H1 (cell line): ENCODE measurements at regions not wholly inside any gene's neighbourhood (a gene's known extent, or its start where the extent isn't known, plus 50 kb on each side); places are given as distances from the start of the nearest gene placed in this dataset.

Source experiments
- CTCF ChIA-PET: fragments of 300-600 bp; sonication (Branson Sonifier 250); formaldehyde crosslinking; loops from one replicate; lab custom pipeline; 2021; ENCODE audit not compliant: partially characterized antibody; lab: Charles Lee
- POLR2A ChIA-PET: fragments of 300-600 bp; sonication (Branson Sonifier 250); formaldehyde crosslinking; loops from one replicate; lab custom pipeline; 2021; ENCODE audit warnings: inconsistent platforms; ENCODE audit not compliant: partially characterized antibody; lab: Charles Lee
- DNase-seq, 2 experiments: peaks; one replicate each; pipeline versions ENCODE4 v3.0.0 to v3.0.0-alpha.2; 2010 to 2022; ENCODE audit warnings: low spot score in 2 of 2, low read depth in 1 of 2, mixed read lengths in 1 of 2
- FAIRE-seq: peaks from 2 replicates; lab custom pipeline; 2011; peaks lifted over from hg19 to GRCh38; lab: Jason Lieb, UNC
- H2AFZ ChIP-seq: 2 replicates; pipeline ENCODE4 v1.8.1; 2012; ENCODE audit warnings: low read length, inconsistent platforms
- H2AK5ac ChIP-seq: 2 replicates; pipeline ENCODE4 v1.6.1; 2013; ENCODE audit warnings: low read depth, low read length
- H2BK120ac ChIP-seq: replicated peaks from 2 replicates; pipeline ENCODE3; 2013; ENCODE audit warnings: low read depth, low read length, inconsistent platforms
- H2BK12ac ChIP-seq: 2 replicates; pipeline ENCODE4 v1.6.1; 2013; ENCODE audit warnings: low read depth, low read length
- H2BK15ac ChIP-seq: 2 replicates; pipeline ENCODE4 v1.6.1; 2013; ENCODE audit warnings: low read length
- H2BK20ac ChIP-seq: 2 replicates; pipeline ENCODE4 v1.6.1; 2013; ENCODE audit warnings: low read length
- H2BK5ac ChIP-seq: 2 replicates; pipeline ENCODE4 v1.6.1; 2013; ENCODE audit warnings: low read depth, low read length
- H3K14ac ChIP-seq: 2 replicates; pipeline ENCODE4 v1.6.1; 2013; ENCODE audit warnings: inconsistent platforms; ENCODE audit not compliant: insufficient read length
- H3K18ac ChIP-seq: 2 replicates; pipeline ENCODE4 v1.6.1; 2013; ENCODE audit warnings: low read length; ENCODE audit errors: extremely low read depth
- H3K23ac ChIP-seq: 2 replicates; pipeline ENCODE4 v1.6.1; 2013; ENCODE audit warnings: inconsistent platforms; ENCODE audit not compliant: insufficient read length
- H3K23me2 ChIP-seq: 2 replicates; pipeline ENCODE4 v1.6.1; 2013; ENCODE audit warnings: low read depth, low read length
- H3K27ac ChIP-seq: 2 replicates; pipeline ENCODE4 v1.6.1; 2011; ENCODE audit warnings: low read depth, low read length, inconsistent platforms
- H3K27me3 ChIP-seq, 4 experiments: replicated peaks in 1 of 4; 1 replicate in 1 of 4; 2 replicates in 3 of 4; pipeline versions ENCODE4 v1.6.1 to v1.8.1; 2011 to 2013; ENCODE audit warnings: low read length in 3 of 4, mild to moderate bottlenecking in 3 of 4, inconsistent platforms in 2 of 4, mixed read lengths in 2 of 4, moderate library complexity in 1 of 4; ENCODE audit not compliant: control insufficient read depth in 3 of 4, insufficient read depth in 3 of 4; ENCODE audit errors: extremely low read depth in 1 of 4
- H3K36me3 ChIP-seq, 4 experiments: 2 replicates each; pipeline versions ENCODE4 v1.6.1 to v1.8.1; 2011 to 2013; ENCODE audit warnings: mild to moderate bottlenecking in 4 of 4, low read length in 3 of 4, moderate library complexity in 2 of 4, control low read depth in 1 of 4, inconsistent platforms in 1 of 4; ENCODE audit not compliant: insufficient read depth in 4 of 4, control insufficient read depth in 2 of 4
- H3K4ac ChIP-seq: replicated peaks from 2 replicates; pipeline ENCODE3; 2013; ENCODE audit warnings: low read length, low read depth, mixed read lengths, inconsistent platforms; ENCODE audit not compliant: insufficient read length
- H3K4me1 ChIP-seq, 4 experiments: replicated peaks in 1 of 4; 1 replicate in 1 of 4; 2 replicates in 3 of 4; pipeline versions ENCODE4 v1.6.1 to v1.8.1; 2011 to 2013; ENCODE audit warnings: low read length in 3 of 4, inconsistent platforms in 2 of 4, mixed read lengths in 1 of 4; ENCODE audit not compliant: insufficient read depth in 4 of 4, control insufficient read depth in 3 of 4
- H3K4me2 ChIP-seq, 2 experiments: 2 replicates each; pipeline versions ENCODE4 v1.6.1 to v1.8.1; 2011 to 2013; ENCODE audit warnings: low read depth in 2 of 2, low read length in 2 of 2, control low read depth in 1 of 2, inconsistent platforms in 1 of 2, mild to moderate bottlenecking in 1 of 2; ENCODE audit not compliant: insufficient read depth in 1 of 2
- H3K4me3 ChIP-seq, 4 experiments: fragments of 200-600, 300-600 bp in 1 of 4; sonication (generic), shearing (Covaris generic), sonication (Bioruptor Twin) in 1 of 4; 2 replicates each; pipeline versions ENCODE4 v1.5.1 to v1.8.1; 2011 to 2016; ENCODE audit warnings: low read length in 4 of 4, low read depth in 3 of 4, control low read depth in 2 of 4, inconsistent platforms in 2 of 4, mild to moderate bottlenecking in 2 of 4, mixed read lengths in 1 of 4, moderate library complexity in 1 of 4; ENCODE audit not compliant: insufficient read depth in 2 of 4; ENCODE audit errors: extremely low read depth in 1 of 4
- H3K56ac ChIP-seq: replicated peaks from 2 replicates; pipeline ENCODE3; 2013; ENCODE audit warnings: low read depth, mild to moderate bottlenecking, mixed read lengths, low read length, inconsistent platforms; ENCODE audit not compliant: insufficient read length
- H3K79me1 ChIP-seq: 2 replicates; pipeline ENCODE4 v1.6.1; 2013; ENCODE audit warnings: low read depth, low read length, control low read depth
- H3K79me2 ChIP-seq, 2 experiments: 2 replicates each; pipeline versions ENCODE4 v1.6.1 to v1.8.1; 2012 to 2013; ENCODE audit warnings: low read length in 2 of 2, mild to moderate bottlenecking in 2 of 2, inconsistent platforms in 1 of 2; ENCODE audit not compliant: insufficient read depth in 2 of 2, control insufficient read depth in 1 of 2
- H3K9ac ChIP-seq, 4 experiments: replicated peaks in 1 of 4; 1 replicate in 1 of 4; 2 replicates in 3 of 4; pipeline versions ENCODE4 v1.6.1 to v1.8.1; 2011 to 2013; ENCODE audit warnings: low read depth in 3 of 4, low read length in 3 of 4, control low read depth in 2 of 4, mild to moderate bottlenecking in 2 of 4, moderate library complexity in 2 of 4, inconsistent platforms in 1 of 4; ENCODE audit errors: extremely low read depth in 1 of 4
- H3K9me3 ChIP-seq, 2 experiments: 2 replicates each; pipeline versions ENCODE4 v1.6.1 to v1.8.1; 2012 to 2013; ENCODE audit warnings: mild to moderate bottlenecking in 2 of 2, moderate library complexity in 2 of 2, control low read depth in 1 of 2, inconsistent platforms in 1 of 2, low read depth in 1 of 2, low read length in 1 of 2, mixed read lengths in 1 of 2; ENCODE audit not compliant: insufficient read depth in 2 of 2
- H4K20me1 ChIP-seq, 2 experiments: replicated peaks in 1 of 2; 2 replicates each; pipeline versions ENCODE3 to v1.8.1; 2011 to 2013; ENCODE audit warnings: inconsistent platforms in 2 of 2, low read length in 2 of 2, mild to moderate bottlenecking in 1 of 2; ENCODE audit not compliant: insufficient read depth in 2 of 2, control insufficient read depth in 1 of 2
- H4K5ac ChIP-seq: 2 replicates; pipeline ENCODE4 v1.6.1; 2013; ENCODE audit warnings: low read length, low read depth, mixed read lengths, inconsistent platforms; ENCODE audit not compliant: insufficient read length
- H4K8ac ChIP-seq: 2 replicates; pipeline ENCODE4 v1.8.0; 2013; ENCODE audit warnings: mild to moderate bottlenecking, moderate library complexity, low read length, inconsistent platforms; ENCODE audit not compliant: insufficient read depth; ENCODE audit errors: extremely low read depth
- H4K91ac ChIP-seq: replicated peaks from 2 replicates; pipeline ENCODE3; 2013; ENCODE audit warnings: low read length, mixed read lengths, inconsistent platforms; ENCODE audit not compliant: insufficient read length
- BACH1 ChIP-seq: IDR thresholded peaks from 2 replicates; pipeline ENCODE4 v1.6.1; 2012; ENCODE audit warnings: low read length, improper control_type of control experiment
- CBX5 ChIP-seq: fragments of 300-800, 300-1000 bp; sonication (generic); IDR thresholded peaks from 2 replicates; pipeline ENCODE4 v1.7.1; 2016; ENCODE audit warnings: antibody characterized with exemption, low read length, low read depth
- EP300 ChIP-seq, 2 experiments: IDR thresholded peaks; 1 replicate in 1 of 2; 2 replicates in 1 of 2; pipeline ENCODE4 v1.6.1; 2011 to 2012; ENCODE audit warnings: low read depth in 2 of 2, low read length in 2 of 2, mild to moderate bottlenecking in 2 of 2, borderline replicate concordance in 1 of 2, inconsistent platforms in 1 of 2, moderate library complexity in 1 of 2
- NANOG ChIP-seq: IDR thresholded peaks from 2 replicates; pipeline ENCODE4 v1.6.1; 2011; ENCODE audit warnings: low read length, low read depth, mild to moderate bottlenecking, inconsistent platforms; ENCODE audit not compliant: insufficient read depth, poor library complexity, severe bottlenecking
- POLR2AphosphoS5 ChIP-seq: IDR thresholded peaks from 2 replicates; pipeline ENCODE4 v1.6.1; 2011; ENCODE audit warnings: low read depth, low read length
- POU5F1 ChIP-seq: IDR thresholded peaks from 2 replicates; pipeline ENCODE4 v1.6.1; 2011; ENCODE audit warnings: low read depth, mild to moderate bottlenecking, low read length, moderate library complexity
- SIN3A ChIP-seq, 2 experiments: IDR thresholded peaks in 1 of 2; conservative IDR thresholded peaks in 1 of 2; 2 replicates each; pipeline ENCODE4 v1.6.1; 2011 to 2012; ENCODE audit warnings: low read length in 2 of 2, improper control_type of control experiment in 1 of 2, low read depth in 1 of 2, mild to moderate bottlenecking in 1 of 2
- WGBS, 2 experiments: shearing (Covaris generic) in 1 of 2; methylation state at CpG; one replicate each; pipeline versions ENCODE4 v1.1.6 to v1.1.7; 2013 to 2015; ENCODE audit warnings: low lambda C conversion rate in 2 of 2, mixed read lengths in 2 of 2, inconsistent platforms in 1 of 2, low coverage in 1 of 2, missing lambda C conversion rate in 1 of 2; ENCODE audit not compliant: insufficient replicate concordance in 2 of 2, insufficient coverage in 1 of 2, insufficient read length in 1 of 2; ENCODE audit errors: extremely low coverage in 1 of 2, missing lambda C conversion rate in 1 of 2; 5-methylcytosine and 5-hydroxymethylcytosine counted together

DNA sequence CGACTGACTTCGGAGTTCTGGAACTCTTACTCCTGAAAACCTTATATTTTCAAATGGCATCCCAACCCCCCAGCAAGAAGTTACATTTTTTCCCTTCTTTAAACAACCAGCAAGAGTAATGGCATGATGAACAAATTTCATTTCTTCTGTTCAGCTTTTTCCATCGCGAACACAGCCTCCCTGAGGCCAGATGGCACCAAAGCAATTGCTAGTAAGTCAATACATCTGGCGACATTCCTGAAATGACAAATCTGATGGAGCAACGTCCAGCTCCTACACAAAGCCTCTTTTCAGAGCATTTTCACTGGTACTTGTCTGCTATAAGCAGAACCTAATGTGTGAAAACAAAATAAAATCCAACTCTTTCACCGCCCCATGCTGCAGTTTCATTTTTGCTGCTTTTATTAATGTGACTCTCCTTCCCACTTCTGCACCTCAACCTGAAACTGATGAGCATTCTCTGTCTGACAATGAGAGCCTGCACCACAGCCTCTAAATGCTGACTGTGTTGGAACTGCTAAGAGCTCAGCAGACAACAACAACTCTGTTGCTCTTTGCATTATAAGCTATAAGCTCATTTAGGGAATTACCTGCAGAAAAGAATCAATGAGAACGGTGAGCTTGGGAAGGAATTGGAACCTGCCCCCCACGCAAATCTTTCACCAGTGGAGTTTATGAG, 229.8 kb downstream of the FGFR2 start:
- no peak overlapping the region for H4K5ac ChIP-seq
- H3K79me2 ChIP-seq, result no peaks in the 10 kb centered on the region
- CTCF ChIA-PET, result interaction anchor here (1.0 to 2.1 kb wide), 2 partner anchors 12 to 14 kb away, joined by 3 to 5 read pairs; no protein-coding TSS in a partner anchor
- no peak overlapping the region for H2AFZ ChIP-seq
- H3K79me1 ChIP-seq, result no peaks in the 10 kb centered on the region
- no peak overlapping the region for H2BK20ac ChIP-seq
- H2BK120ac ChIP-seq, result no peak overlapping the region
- no peaks in the 10 kb centered on the region for H3K27me3 ChIP-seq
- TF ChIP-seq NANOG (no peak), BACH1 (no peak), SIN3A (conservative IDR thresholded peaks at IDR 0.05 in 1 of 2, IDR thresholded peaks at IDR 0.05 in 1 of 2; ENCODE audit: low read depth in 1 of 2, low read length in 2 of 2) (no peak), CBX5 (no peak), POLR2AphosphoS5 (no peak), EP300 (IDR thresholded peaks at IDR 0.05; ENCODE audit: borderline replicate concordance in 1 of 2, low read depth in 2 of 2, low read length in 2 of 2) (no peak), POU5F1 (no peak)
- POLR2A ChIA-PET, result no interaction called here
- no peak overlapping the region for H3K23ac ChIP-seq
- no peak overlapping the region for H4K8ac ChIP-seq
- H3K4me1 ChIP-seq, result peaks cover 0 to 8% (median 0%) of the 10 kb centered on the region in 4 experiments; a peak in 2 of 7 replicates
- peaks cover 0 to 7% of the 10 kb centered on the region in 2 experiments; a peak in 1 of 4 replicates for H3K9me3 ChIP-seq
- no peaks in the 10 kb centered on the region for H4K20me1 ChIP-seq
- H2BK12ac ChIP-seq, result no peak overlapping the region
- H2BK5ac ChIP-seq, result no peak overlapping the region
- H3K4ac ChIP-seq, result no peak overlapping the region
- no peak overlapping the region for H3K9ac ChIP-seq
- H3K18ac ChIP-seq, result no peak overlapping the region
- no peak overlapping the region for H3K56ac ChIP-seq
- H2BK15ac ChIP-seq, result no peak overlapping the region
- H3K4me3 ChIP-seq, result no peak overlapping the region
- no peak overlapping the region for H2AK5ac ChIP-seq
- 87% methylated on average over 9 of the region's 9 CpGs; no CpG with 5 or more reads in 1 of the 2 experiments for WGBS, 2 experiments
- H4K91ac ChIP-seq, result no peak overlapping the region
- no peaks in the 10 kb centered on the region for H3K23me2 ChIP-seq
- H3K36me3 ChIP-seq, result no peaks in the 10 kb centered on the region
- DNase-seq (no peak), FAIRE-seq (no peak)
- no peak overlapping the region for H3K27ac ChIP-seq
- no peak overlapping the region for H3K14ac ChIP-seq
- no peak overlapping the region for H3K4me2 ChIP-seq
